Fibroblast of lung (primary cell): ENCODE measurements at regions not wholly inside any gene's neighbourhood (a gene's known extent, or its start where the extent isn't known, plus 50 kb on each side); places are given as distances from the start of the nearest gene placed in this dataset.

Experiments
- EZH2 ChIP-seq: IDR thresholded peaks from 2 replicates; pipeline ENCODE4 v1.5.1; 2012; ENCODE audit warnings: low read length, control low read depth, mild to moderate bottlenecking; ENCODE audit errors: missing control alignments
- TF ChIP-seq, protein P1 (sequence below), 2 donors: IDR thresholded peaks in 1 of 2; conservative IDR thresholded peaks in 1 of 2; 1 replicate in 1 of 2; 2 replicates in 1 of 2; pipeline ENCODE4 v1.5.1; 2011 to 2012; ENCODE audit warnings: low read length in 2 of 2, control low read depth in 1 of 2, inconsistent platforms in 1 of 2, low read depth in 1 of 2, mild to moderate bottlenecking in 1 of 2

DNA sequence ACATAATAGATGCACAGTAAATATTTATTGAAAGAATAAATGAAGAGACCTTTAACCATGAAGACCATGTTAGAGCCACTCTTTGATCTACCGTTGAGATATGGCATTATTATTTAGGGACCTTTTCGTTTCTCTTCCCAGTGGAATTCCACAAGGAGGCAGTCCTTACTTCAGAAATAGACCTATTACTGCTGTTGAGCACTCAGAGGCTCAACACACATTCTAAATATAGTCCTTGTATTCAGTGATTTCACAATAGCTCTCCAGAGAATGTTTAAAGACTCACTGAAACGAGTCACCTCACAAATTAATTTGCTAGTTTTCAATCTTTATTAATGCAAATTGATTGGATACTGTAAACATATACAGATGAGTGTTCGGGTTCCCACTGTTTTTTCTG lies 603.8 kb downstream of the CDH8 start:
- no peak for TF ChIP-seq EZH2
- TF ChIP-seq, protein P1, sequence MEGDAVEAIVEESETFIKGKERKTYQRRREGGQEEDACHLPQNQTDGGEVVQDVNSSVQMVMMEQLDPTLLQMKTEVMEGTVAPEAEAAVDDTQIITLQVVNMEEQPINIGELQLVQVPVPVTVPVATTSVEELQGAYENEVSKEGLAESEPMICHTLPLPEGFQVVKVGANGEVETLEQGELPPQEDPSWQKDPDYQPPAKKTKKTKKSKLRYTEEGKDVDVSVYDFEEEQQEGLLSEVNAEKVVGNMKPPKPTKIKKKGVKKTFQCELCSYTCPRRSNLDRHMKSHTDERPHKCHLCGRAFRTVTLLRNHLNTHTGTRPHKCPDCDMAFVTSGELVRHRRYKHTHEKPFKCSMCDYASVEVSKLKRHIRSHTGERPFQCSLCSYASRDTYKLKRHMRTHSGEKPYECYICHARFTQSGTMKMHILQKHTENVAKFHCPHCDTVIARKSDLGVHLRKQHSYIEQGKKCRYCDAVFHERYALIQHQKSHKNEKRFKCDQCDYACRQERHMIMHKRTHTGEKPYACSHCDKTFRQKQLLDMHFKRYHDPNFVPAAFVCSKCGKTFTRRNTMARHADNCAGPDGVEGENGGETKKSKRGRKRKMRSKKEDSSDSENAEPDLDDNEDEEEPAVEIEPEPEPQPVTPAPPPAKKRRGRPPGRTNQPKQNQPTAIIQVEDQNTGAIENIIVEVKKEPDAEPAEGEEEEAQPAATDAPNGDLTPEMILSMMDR (conservative IDR thresholded peaks at IDR 0.05 in 1 of 2, IDR thresholded peaks at IDR 0.05 in 1 of 2; ENCODE audit: low read depth in 1 of 2, low read length in 2 of 2), result no peak
